Nephron progenitor cell (in vitro differentiated cells): ENCODE measurements at regions not wholly inside any gene's neighbourhood (a gene's known extent, or its start where the extent isn't known, plus 50 kb on each side); places are given as distances from the start of the nearest gene placed in this dataset.
"Not testable (repeated sequence)": the region's sequence is repeated elsewhere in the genome, so short reads cannot be mapped to it uniquely, and the experiment has no call there.

Source experiments
- DNase-seq: peaks from one replicate; pipeline ENCODE4 v3.0.0; 2021
- H3K27ac Mint-ChIP-seq: 2 replicates; pipeline ENCODE4 v1.8.0; 2021; ENCODE audit warnings: mild to moderate bottlenecking, moderate library complexity, mixed read lengths
- H3K27me3 Mint-ChIP-seq: 2 replicates; pipeline ENCODE4 v1.8.0; 2021; ENCODE audit warnings: mild to moderate bottlenecking, low read depth, mixed read lengths; ENCODE audit not compliant: poor library complexity
- H3K36me3 Mint-ChIP-seq: 2 replicates; pipeline ENCODE4 v1.8.0; 2021; ENCODE audit warnings: low read depth, mixed read lengths
- H3K4me1 Mint-ChIP-seq: 2 replicates; pipeline ENCODE4 v1.8.0; 2021; ENCODE audit warnings: mixed read lengths
- H3K4me3 Mint-ChIP-seq: 2 replicates; pipeline ENCODE4 v1.8.0; 2021; ENCODE audit warnings: mild to moderate bottlenecking, moderate library complexity, mixed read lengths
- H3K9me3 Mint-ChIP-seq: 2 replicates; pipeline ENCODE4 v1.8.0; 2021; ENCODE audit warnings: mild to moderate bottlenecking, moderate library complexity, mixed read lengths
- TF ChIP-seq, protein P1 (sequence below): fragments of 200-600 bp; sonication (generic); IDR thresholded peaks from 2 replicates; pipeline ENCODE4 v1.5.0; 2021; ENCODE audit warnings: antibody characterized with exemption

- DNase-seq: no peak
- Mint-ChIP-seq H3K4me1 (peaks cover 9% of the 10 kb centered on the region), H3K9me3 (peaks cover 11% of the 10 kb centered on the region), H3K27me3 (peaks cover 20% of the 10 kb centered on the region), H3K36me3 (no peaks in the 10 kb centered on the region), H3K27ac (no peak overlapping the region), H3K4me3 (no peak overlapping the region)
- TF ChIP-seq, protein P1, sequence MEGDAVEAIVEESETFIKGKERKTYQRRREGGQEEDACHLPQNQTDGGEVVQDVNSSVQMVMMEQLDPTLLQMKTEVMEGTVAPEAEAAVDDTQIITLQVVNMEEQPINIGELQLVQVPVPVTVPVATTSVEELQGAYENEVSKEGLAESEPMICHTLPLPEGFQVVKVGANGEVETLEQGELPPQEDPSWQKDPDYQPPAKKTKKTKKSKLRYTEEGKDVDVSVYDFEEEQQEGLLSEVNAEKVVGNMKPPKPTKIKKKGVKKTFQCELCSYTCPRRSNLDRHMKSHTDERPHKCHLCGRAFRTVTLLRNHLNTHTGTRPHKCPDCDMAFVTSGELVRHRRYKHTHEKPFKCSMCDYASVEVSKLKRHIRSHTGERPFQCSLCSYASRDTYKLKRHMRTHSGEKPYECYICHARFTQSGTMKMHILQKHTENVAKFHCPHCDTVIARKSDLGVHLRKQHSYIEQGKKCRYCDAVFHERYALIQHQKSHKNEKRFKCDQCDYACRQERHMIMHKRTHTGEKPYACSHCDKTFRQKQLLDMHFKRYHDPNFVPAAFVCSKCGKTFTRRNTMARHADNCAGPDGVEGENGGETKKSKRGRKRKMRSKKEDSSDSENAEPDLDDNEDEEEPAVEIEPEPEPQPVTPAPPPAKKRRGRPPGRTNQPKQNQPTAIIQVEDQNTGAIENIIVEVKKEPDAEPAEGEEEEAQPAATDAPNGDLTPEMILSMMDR: no peak
Observed at GRCh38 chr1:224044420-224044819, 69.5 kb upstream of the FBXO28 start.

- no peak overlapping the region for H3K4me3 Mint-ChIP-seq
- H3K27me3 Mint-ChIP-seq: peaks cover 22% of the 10 kb centered on the region
- peaks cover 9% of the 10 kb centered on the region for H3K4me1 Mint-ChIP-seq
- no peaks in the 10 kb centered on the region for H3K36me3 Mint-ChIP-seq
- peaks cover 5% of the 10 kb centered on the region for H3K9me3 Mint-ChIP-seq
- DNase-seq: no peak
- H3K27ac Mint-ChIP-seq: peak overlapping the region; percentile 37
- TF ChIP-seq, protein P1: no peak
Observed at GRCh38 chr1:224042557-224043118, 71.3 kb upstream of the FBXO28 start.

- H3K4me1 Mint-ChIP-seq: peaks cover 9% of the 10 kb centered on the region
- TF ChIP-seq, protein P1: no peak
- H3K36me3 Mint-ChIP-seq: no peaks in the 10 kb centered on the region
- no peak for DNase-seq
- H3K4me3 Mint-ChIP-seq: no peak overlapping the region
- peaks cover 22% of the 10 kb centered on the region for H3K27me3 Mint-ChIP-seq
- no peaks in the 10 kb centered on the region for H3K9me3 Mint-ChIP-seq
- no peak overlapping the region for H3K27ac Mint-ChIP-seq
Observed at GRCh38 chr1:224041032-224041431, 72.9 kb upstream of the FBXO28 start.

- H3K36me3 Mint-ChIP-seq, H3K9me3 Mint-ChIP-seq, DNase-seq, H3K27ac Mint-ChIP-seq, H3K4me3 Mint-ChIP-seq, H3K4me1 Mint-ChIP-seq: not testable (repeated sequence)
- peaks cover 22% of the 10 kb centered on the region for H3K27me3 Mint-ChIP-seq
Observed at GRCh38 chr1:224040423-224040822, 73.5 kb upstream of the FBXO28 start.

- H3K4me3 Mint-ChIP-seq, H3K4me1 Mint-ChIP-seq, H3K9me3 Mint-ChIP-seq, H3K27ac Mint-ChIP-seq, DNase-seq, H3K36me3 Mint-ChIP-seq: not testable (repeated sequence)
- peaks cover 18% of the 10 kb centered on the region for H3K27me3 Mint-ChIP-seq
Observed at GRCh38 chr1:224040006-224040405, 73.9 kb upstream of the FBXO28 start.

GRCh38 chr1:224038832-224039231 lies 75.1 kb upstream of the FBXO28 start:
- DNase-seq, H3K4me1 Mint-ChIP-seq, H3K4me3 Mint-ChIP-seq, H3K9me3 Mint-ChIP-seq, H3K27ac Mint-ChIP-seq, H3K36me3 Mint-ChIP-seq: not testable (repeated sequence)
- peaks cover 15% of the 10 kb centered on the region for H3K27me3 Mint-ChIP-seq

- H3K27me3 Mint-ChIP-seq: peaks cover 14% of the 10 kb centered on the region
- H3K36me3 Mint-ChIP-seq, H3K4me3 Mint-ChIP-seq, H3K27ac Mint-ChIP-seq, H3K9me3 Mint-ChIP-seq, H3K4me1 Mint-ChIP-seq, DNase-seq: not testable (repeated sequence)
Observed at GRCh38 chr1:224037362-224037761, 76.5 kb upstream of the FBXO28 start.

DNA sequence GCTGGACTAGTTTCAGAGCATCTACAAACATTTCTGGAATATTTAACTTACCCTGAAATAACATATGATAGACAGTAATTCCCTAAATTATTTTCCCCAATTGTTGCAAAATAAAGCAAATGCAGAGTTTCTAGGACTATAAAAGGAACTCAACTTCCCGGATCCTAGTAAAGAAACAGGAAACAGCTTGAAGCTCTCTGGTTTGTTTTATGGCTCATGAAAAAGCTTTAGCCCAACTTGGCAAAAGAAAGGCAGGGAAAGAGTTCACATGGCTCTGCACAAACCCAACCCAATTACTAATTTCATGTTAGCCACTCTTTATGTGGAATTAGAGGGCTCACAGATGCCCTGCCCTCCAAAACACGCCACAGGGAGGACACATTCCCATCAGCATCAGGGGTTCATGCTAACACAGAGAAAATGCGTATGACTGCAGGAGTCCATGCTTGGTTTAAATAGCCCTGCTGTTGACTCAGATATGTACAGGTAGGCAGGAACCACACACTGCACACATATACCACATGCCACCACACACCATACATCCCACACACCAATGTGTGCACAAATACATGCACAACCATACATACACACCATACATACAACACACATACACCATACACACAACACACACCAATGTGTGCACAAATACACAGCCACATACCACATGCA lies 81.2 kb upstream of the FBXO28 start:
- DNase-seq, H3K27me3 Mint-ChIP-seq, H3K9me3 Mint-ChIP-seq, H3K4me1 Mint-ChIP-seq, H3K4me3 Mint-ChIP-seq, H3K27ac Mint-ChIP-seq, H3K36me3 Mint-ChIP-seq: not testable (repeated sequence)

DNA sequence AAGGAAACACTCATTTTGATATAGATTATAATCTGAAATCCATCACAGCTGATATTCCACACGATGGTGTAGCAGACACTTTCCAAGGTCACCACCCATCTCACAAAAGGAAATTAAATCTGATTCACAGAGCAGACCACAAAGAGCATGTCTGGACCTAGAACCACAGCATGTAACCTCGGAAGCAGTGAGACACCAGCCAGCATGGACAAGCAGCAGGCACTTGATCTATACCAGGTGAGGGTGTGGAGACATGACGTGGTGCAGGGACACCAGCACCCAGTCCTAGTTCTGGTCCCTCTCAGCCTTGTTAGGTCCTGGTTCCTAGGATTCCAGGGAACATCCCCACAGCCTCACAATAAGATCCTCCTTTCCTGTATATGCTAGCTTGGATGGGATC lies 81.9 kb upstream of the FBXO28 start:
- not testable (repeated sequence) for H3K9me3 Mint-ChIP-seq, H3K4me1 Mint-ChIP-seq, H3K36me3 Mint-ChIP-seq, DNase-seq, H3K27ac Mint-ChIP-seq, H3K4me3 Mint-ChIP-seq, H3K27me3 Mint-ChIP-seq

GRCh38 chr1:224030257-224030656 lies 83.7 kb upstream of the FBXO28 start:
- not testable (repeated sequence) for H3K4me3 Mint-ChIP-seq, H3K27me3 Mint-ChIP-seq, DNase-seq, H3K9me3 Mint-ChIP-seq, H3K36me3 Mint-ChIP-seq, H3K4me1 Mint-ChIP-seq, H3K27ac Mint-ChIP-seq

DNA sequence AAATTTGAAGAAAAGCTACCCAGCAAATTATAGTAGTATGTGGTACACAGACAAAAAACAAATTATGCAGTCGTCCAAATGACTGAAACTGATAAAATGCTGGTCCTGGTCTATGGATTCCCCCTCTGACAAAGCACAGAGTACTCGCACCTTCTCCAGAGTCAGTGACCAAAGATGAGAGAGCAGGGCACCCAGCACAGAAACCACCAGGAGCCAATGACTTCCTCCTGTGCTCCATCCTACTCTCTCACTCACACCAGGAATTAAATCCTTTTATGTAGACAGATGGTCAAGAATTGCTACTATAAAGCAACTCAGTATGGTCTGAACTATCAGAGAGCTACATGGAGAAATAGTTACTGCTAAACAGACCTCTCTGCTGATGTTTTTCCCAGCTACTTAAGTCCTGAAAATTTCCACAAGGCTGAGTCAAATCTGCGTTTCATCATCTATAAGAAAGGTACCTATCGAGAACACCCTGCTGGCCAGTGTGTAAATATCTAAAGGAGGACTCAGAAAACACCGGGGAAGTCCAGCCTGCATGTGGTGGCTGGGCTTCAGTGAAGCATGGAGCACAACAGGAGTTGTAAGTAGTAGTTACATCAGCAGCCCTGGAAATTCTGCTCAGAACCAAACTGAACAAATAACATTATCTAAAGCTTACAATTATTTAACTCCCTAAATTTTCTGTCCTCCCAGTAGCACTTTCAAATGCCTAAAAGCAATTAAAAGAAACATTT lies 84.5 kb upstream of the FBXO28 start:
- H3K36me3 Mint-ChIP-seq, H3K27ac Mint-ChIP-seq, DNase-seq, H3K27me3 Mint-ChIP-seq, H3K4me3 Mint-ChIP-seq, H3K4me1 Mint-ChIP-seq, H3K9me3 Mint-ChIP-seq: not testable (repeated sequence)
